ENCODE measurements at regions not wholly inside any gene's neighbourhood (a gene's known extent, or its start where the extent isn't known, plus 50 kb on each side); places are given as distances from the start of the nearest gene placed in this dataset.

GRCh38 chr21:32174819-32175218 lies 104.0 kb downstream of the MIS18A start (continued):
- TF ChIP-seq SRSF9 (IDR thresholded peaks at IDR 0.05; ENCODE audit: borderline replicate concordance, low read depth, low read length): no peak
- no peak for TF ChIP-seq RBFOX2 (IDR thresholded peaks at IDR 0.05; ENCODE audit: low read depth, low read length)
- TF ChIP-seq, protein P1, sequence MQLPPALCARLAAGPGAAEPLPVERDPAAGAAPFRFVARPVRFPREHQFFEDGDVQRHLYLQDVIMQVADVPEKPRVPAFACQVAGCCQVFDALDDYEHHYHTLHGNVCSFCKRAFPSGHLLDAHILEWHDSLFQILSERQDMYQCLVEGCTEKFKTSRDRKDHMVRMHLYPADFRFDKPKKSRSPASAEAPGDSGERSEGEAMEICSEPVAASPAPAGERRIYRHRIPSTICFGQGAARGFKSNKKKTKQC (CRISPR knock-in tag; IDR thresholded peaks at IDR 0.05): no peak

DNA sequence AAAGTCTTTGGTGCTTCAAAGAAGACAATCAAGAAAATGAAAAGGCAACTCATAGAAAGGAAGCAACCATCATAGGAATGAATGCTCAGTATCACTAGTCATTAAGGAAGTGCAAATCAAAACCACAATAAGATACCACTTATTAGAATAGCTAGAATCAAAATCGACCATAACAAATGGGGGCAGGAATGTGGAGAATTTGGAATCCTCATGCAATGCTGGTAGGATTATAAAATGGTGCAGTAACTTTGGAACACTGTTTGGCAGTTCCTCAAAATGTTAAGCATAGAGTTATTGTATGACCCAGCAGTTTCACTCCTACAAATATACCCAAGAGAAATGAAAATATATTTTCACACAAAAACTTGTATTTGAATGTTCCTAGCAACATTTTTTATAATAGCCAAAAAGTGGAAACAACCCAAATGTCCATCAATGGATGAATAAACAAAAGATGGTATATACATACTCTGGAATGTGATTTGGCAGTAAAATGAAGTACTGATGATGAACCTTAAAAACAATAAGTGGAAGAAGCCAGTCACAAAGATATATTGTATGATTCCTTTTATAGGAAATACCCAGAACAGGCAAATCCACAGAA lies 105.6 kb downstream of the MIS18A start:
- in situ Hi-C loops (cut with MboI): no loop called here
- POLR2A ChIA-PET: no interaction called here
- TF ChIP-seq CSDE1 (IDR thresholded peaks at IDR 0.05): no peak
- no peak for TF ChIP-seq LARP7 (IDR thresholded peaks at IDR 0.05)
- TF ChIP-seq KDM1A (IDR thresholded peaks at IDR 0.05): no peak
- TF ChIP-seq FOSL1 (tag; conservative IDR thresholded peaks at IDR 0.05): no peak
- TF ChIP-seq, protein P2, sequence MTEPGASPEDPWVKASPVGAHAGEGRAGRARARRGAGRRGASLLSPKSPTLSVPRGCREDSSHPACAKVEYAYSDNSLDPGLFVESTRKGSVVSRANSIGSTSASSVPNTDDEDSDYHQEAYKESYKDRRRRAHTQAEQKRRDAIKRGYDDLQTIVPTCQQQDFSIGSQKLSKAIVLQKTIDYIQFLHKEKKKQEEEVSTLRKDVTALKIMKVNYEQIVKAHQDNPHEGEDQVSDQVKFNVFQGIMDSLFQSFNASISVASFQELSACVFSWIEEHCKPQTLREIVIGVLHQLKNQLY (CRISPR knock-in tag; conservative IDR thresholded peaks at IDR 0.05): no peak
- no peak for TF ChIP-seq ZNF408 (CRISPR knock-in tag; IDR thresholded peaks at IDR 0.05; ENCODE audit: low read depth)
- H3K9me1 ChIP-seq (ENCODE audit: control insufficient read depth, insufficient read depth, low read length): no peaks in the 10 kb centered on the region
- H3K27ac ChIP-seq (ENCODE audit: extremely low read depth, low read depth, low read length): no peak overlapping the region
- H3K4me3 ChIP-seq: no peak overlapping the region
- FAIRE-seq: peak; percentile 46
- WGBS (ENCODE audit: insufficient coverage, low coverage, missing lambda C conversion rate): 0% methylated on average over 1 of the region's 1 CpG
- no peak for ATAC-seq
- no peak for DNase-seq (ENCODE audit: extremely low read depth in 1 of 4, low spot score in 3 of 4)
- H4K20me1 ChIP-seq (replicated peaks; ENCODE audit: control insufficient read depth, insufficient read depth, low read length): no peaks in the 10 kb centered on the region
- H3K36me3 ChIP-seq (ENCODE audit: control insufficient read depth, insufficient read depth, low read length): no peaks in the 10 kb centered on the region
- intact Hi-C loops (cut with micrococcal nuclease): no loop called here
- H3K4me1 ChIP-seq (replicated peaks in 1 of 2; ENCODE audit: control insufficient read depth in 2 of 2, insufficient read depth in 2 of 2, low read length in 2 of 2): no peaks in the 10 kb centered on the region
- H3K27me3 ChIP-seq (ENCODE audit: control insufficient read depth in 2 of 2, insufficient read depth in 2 of 2, low read length in 2 of 2): no peaks in the 10 kb centered on the region
- H3K4me2 ChIP-seq (ENCODE audit: insufficient read depth, low read length): no peak overlapping the region
- no TSS peak for BruUV-seq (replicated peaks)
- CTCF ChIA-PET (ENCODE audit: low intra/inter-chr PET ratio): interaction anchor here (0.6 kb wide), 1 partner anchor 77 kb away, joined by 4 read pairs; no protein-coding TSS in a partner anchor
- no peak overlapping the region for H2AFZ ChIP-seq (ENCODE audit: low read depth, low read length)
- no peaks in the 10 kb centered on the region for H3K9me3 ChIP-seq (replicated peaks; ENCODE audit: control insufficient read depth, insufficient read depth, low read depth, low read length)
- H3K9ac ChIP-seq (ENCODE audit: insufficient read depth in 1 of 2, low read depth in 2 of 2, low read length in 2 of 2): no peak overlapping the region
- H3K79me2 ChIP-seq (ENCODE audit: control insufficient read depth, insufficient read depth, low read length): no peaks in the 10 kb centered on the region
